ENCODE measurements at regions not wholly inside any gene's neighbourhood (a gene's known extent, or its start where the extent isn't known, plus 50 kb on each side); places are given as distances from the start of the nearest gene placed in this dataset.

DNA sequence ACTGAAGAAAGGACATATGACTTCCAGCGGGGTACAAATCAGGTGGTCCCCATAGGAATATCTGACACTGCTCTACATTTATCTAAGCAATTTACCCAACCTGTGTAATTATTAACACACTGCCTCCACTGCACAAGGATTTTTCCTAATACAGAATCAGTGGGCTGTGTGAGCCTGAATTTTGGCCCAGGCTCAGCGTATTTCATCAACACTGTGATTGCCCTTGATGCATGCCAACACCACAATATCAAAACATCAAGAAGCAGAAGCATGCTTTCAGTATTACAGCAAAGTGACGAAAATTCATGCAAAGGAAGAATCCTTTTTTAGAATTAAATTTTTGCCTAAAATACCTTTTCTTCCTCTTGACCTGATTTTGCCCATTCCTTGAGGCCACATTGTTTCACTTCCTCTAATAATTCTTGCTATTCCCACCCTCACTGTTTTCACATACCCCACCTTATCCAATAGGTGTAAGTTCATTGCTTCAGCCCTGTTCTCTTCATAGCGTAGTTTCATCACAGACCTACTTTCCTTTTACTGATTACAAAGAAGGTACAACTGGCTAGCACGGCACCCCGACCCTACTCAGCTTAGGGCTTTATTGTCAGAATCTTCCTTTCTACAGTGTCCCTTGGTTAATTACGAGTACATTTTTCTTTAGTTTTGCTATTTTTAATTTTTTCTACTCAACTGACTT is 83.7 kb upstream of the PTCHD4 start:
- no peaks in the 10 kb centered on the region for H3K9me3 ChIP-seq (ENCODE audit: control extremely low read depth in 1 of 5, control insufficient read depth in 4 of 5, insufficient read depth in 2 of 5, low read depth in 1 of 5, low read length in 4 of 5)
- H3K27ac ChIP-seq (ENCODE audit: insufficient read depth in 1 of 2, low read depth in 1 of 2, low read length in 2 of 2, poor library complexity in 1 of 2, severe bottlenecking in 2 of 2): no peak overlapping the region
- no peaks in the 10 kb centered on the region for H3K27me3 ChIP-seq (replicated peaks in 2 of 5; ENCODE audit: control insufficient read depth in 4 of 5, insufficient read depth in 5 of 5, low read length in 4 of 5)
- ChIA-PET POLR2A (no interaction called here), CTCF (no interaction called here)
- no peaks in the 10 kb centered on the region for H3K36me3 ChIP-seq (ENCODE audit: control insufficient read depth in 4 of 4, insufficient read depth in 4 of 4, low read length in 3 of 4)
- WGBS (ENCODE audit: insufficient coverage): 87% methylated on average over 2 of the region's 7 CpGs
- DNase-seq: no peak
- H3K4me3 ChIP-seq (ENCODE audit: control insufficient read depth in 1 of 7, extremely low read depth in 1 of 7, insufficient read depth in 4 of 7, low read depth in 2 of 7, low read length in 6 of 7): no peak overlapping the region
- H3K4me1 ChIP-seq (ENCODE audit: control extremely low read depth in 1 of 4, control insufficient read depth in 4 of 4, insufficient read depth in 4 of 4, low read length in 3 of 4): no peaks in the 10 kb centered on the region

DNA sequence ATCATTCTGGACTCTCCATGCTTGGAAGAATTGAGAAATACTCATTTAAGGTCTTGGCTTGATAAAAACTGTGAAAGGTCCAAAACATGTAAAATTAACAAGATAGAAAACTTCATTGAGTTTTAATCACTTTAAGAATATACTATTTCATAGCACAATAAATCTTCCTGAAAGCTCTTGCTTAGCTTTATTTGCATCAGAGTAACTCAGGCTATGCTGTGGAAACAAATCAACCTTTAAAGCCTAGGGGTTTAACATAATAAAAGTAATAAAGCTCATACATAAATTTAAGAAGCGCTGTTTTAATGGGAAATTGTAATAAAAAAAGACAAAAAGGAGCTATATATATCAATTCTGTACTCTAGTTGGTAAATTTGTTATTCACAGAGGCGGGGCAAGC is 77.2 kb upstream of the PTCHD4 start:
- POLR2A ChIA-PET: no interaction called here
- no peaks in the 10 kb centered on the region for H3K36me3 ChIP-seq (ENCODE audit: control insufficient read depth in 4 of 4, insufficient read depth in 4 of 4, low read length in 3 of 4)
- no peaks in the 10 kb centered on the region for H3K27me3 ChIP-seq (replicated peaks in 2 of 5; ENCODE audit: control insufficient read depth in 4 of 5, insufficient read depth in 5 of 5, low read length in 4 of 5)
- no peak overlapping the region for H3K4me3 ChIP-seq (ENCODE audit: control insufficient read depth in 1 of 7, extremely low read depth in 1 of 7, insufficient read depth in 4 of 7, low read depth in 2 of 7, low read length in 6 of 7)
- CTCF ChIA-PET: no interaction called here
- H3K4me1 ChIP-seq (ENCODE audit: control extremely low read depth in 1 of 4, control insufficient read depth in 4 of 4, insufficient read depth in 4 of 4, low read length in 3 of 4): no peaks in the 10 kb centered on the region
- WGBS (ENCODE audit: insufficient coverage): no CpG with 5 or more reads among the region's 2 CpGs
- DNase-seq: no peak
- H3K9me3 ChIP-seq (ENCODE audit: control extremely low read depth in 1 of 5, control insufficient read depth in 4 of 5, insufficient read depth in 2 of 5, low read depth in 1 of 5, low read length in 4 of 5): no peaks in the 10 kb centered on the region
- H3K27ac ChIP-seq (ENCODE audit: insufficient read depth in 1 of 2, low read depth in 1 of 2, low read length in 2 of 2, poor library complexity in 1 of 2, severe bottlenecking in 2 of 2): no peak overlapping the region

- Histone ChIP-seq H3K36me3 (ENCODE audit: control insufficient read depth in 4 of 4, insufficient read depth in 4 of 4, low read length in 3 of 4) (no peaks in the 10 kb centered on the region), H3K4me1 (ENCODE audit: control extremely low read depth in 1 of 4, control insufficient read depth in 4 of 4, insufficient read depth in 4 of 4, low read length in 3 of 4) (no peaks in the 10 kb centered on the region), H3K4me3 (ENCODE audit: control insufficient read depth in 1 of 7, extremely low read depth in 1 of 7, insufficient read depth in 4 of 7, low read depth in 2 of 7, low read length in 6 of 7) (no peak overlapping the region), H3K9me3 (ENCODE audit: control extremely low read depth in 1 of 5, control insufficient read depth in 4 of 5, insufficient read depth in 2 of 5, low read depth in 1 of 5, low read length in 4 of 5) (no peaks in the 10 kb centered on the region), H3K27ac (ENCODE audit: insufficient read depth in 1 of 2, low read depth in 1 of 2, low read length in 2 of 2, poor library complexity in 1 of 2, severe bottlenecking in 2 of 2) (no peak overlapping the region), H3K27me3 (replicated peaks in 2 of 5; ENCODE audit: control insufficient read depth in 4 of 5, insufficient read depth in 5 of 5, low read length in 4 of 5) (no peaks in the 10 kb centered on the region)
- ChIA-PET POLR2A (no interaction called here), CTCF (no interaction called here)
- DNase-seq: no peak
- 100% methylated on average over 1 of the region's 1 CpG for WGBS (ENCODE audit: insufficient coverage)
These were observed 75.7 kb upstream of the PTCHD4 start for GRCh38 chr6:48186746-48187145.

DNA sequence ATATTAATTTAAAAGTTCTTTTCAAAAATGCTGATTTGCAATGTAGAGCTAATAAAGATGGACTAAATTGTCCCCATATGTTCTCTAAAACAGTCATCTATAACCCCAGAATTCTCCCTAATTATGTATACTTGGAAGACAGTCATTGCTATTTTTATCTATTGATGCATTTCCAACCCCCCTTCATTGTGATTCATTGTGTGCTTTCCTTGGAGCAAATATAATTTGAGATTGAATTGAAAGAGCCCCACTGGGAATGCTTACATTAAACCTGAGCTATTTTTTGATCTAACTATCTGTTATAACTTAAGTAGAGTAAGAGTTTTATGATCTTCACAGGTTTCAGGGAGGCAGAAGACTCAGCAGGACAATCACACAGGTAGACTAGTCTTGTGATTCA is 73.7 kb upstream of the PTCHD4 start:
- DNase-seq: no peak
- Histone ChIP-seq H3K36me3 (ENCODE audit: control insufficient read depth in 4 of 4, insufficient read depth in 4 of 4, low read length in 3 of 4) (no peaks in the 10 kb centered on the region), H3K27me3 (replicated peaks in 2 of 5; ENCODE audit: control insufficient read depth in 4 of 5, insufficient read depth in 5 of 5, low read length in 4 of 5) (no peaks in the 10 kb centered on the region), H3K27ac (ENCODE audit: insufficient read depth in 1 of 2, low read depth in 1 of 2, low read length in 2 of 2, poor library complexity in 1 of 2, severe bottlenecking in 2 of 2) (no peak overlapping the region), H3K4me3 (ENCODE audit: control insufficient read depth in 1 of 7, extremely low read depth in 1 of 7, insufficient read depth in 4 of 7, low read depth in 2 of 7, low read length in 6 of 7) (no peak overlapping the region), H3K4me1 (ENCODE audit: control extremely low read depth in 1 of 4, control insufficient read depth in 4 of 4, insufficient read depth in 4 of 4, low read length in 3 of 4) (no peaks in the 10 kb centered on the region), H3K9me3 (ENCODE audit: control extremely low read depth in 1 of 5, control insufficient read depth in 4 of 5, insufficient read depth in 2 of 5, low read depth in 1 of 5, low read length in 4 of 5) (no peaks in the 10 kb centered on the region)
- POLR2A ChIA-PET: no interaction called here
- CTCF ChIA-PET: no interaction called here

DNA sequence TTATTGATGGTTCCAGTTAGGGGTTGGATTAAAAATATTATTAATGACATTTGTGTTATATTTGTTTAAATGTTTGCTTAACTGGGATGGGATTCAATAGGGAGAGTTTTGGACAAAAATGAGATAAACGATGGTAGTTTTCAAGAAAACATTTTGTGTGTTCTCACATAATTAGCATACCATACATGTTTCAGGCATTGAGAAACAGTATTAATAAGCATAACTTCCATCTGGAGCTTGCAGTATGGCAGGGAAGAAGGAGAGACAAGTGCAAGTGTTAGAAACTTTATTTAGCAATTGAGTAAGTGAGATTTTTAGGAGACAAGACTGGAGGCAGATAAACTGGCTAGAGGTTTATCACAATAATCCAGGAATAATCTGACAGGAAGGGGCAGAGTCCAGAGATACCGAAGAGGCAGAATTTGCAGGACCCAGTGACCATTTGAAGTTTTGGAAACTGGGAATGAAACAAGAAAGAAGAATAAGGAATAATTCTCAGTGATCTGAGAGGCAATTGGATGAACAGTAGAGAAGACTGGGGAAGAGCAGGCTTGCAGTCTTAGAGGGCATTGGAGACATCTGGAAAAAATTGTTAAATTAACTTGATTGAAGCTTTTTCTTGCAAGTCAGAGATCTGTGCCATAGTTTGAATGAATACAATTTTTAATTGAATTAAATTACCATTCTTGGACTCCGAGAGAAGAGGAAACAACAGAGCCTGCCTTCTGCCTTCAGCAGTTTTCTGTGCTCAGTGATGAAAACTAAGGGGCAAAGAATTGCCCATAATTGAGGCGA is 73.0 kb upstream of the PTCHD4 start:
- POLR2A ChIA-PET: no interaction called here
- H3K4me3 ChIP-seq (ENCODE audit: control insufficient read depth in 1 of 7, extremely low read depth in 1 of 7, insufficient read depth in 4 of 7, low read depth in 2 of 7, low read length in 6 of 7): no peak overlapping the region
- no peaks in the 10 kb centered on the region for H3K4me1 ChIP-seq (ENCODE audit: control extremely low read depth in 1 of 4, control insufficient read depth in 4 of 4, insufficient read depth in 4 of 4, low read length in 3 of 4)
- CTCF ChIA-PET: no interaction called here
- no peak overlapping the region for H3K27ac ChIP-seq (ENCODE audit: insufficient read depth in 1 of 2, low read depth in 1 of 2, low read length in 2 of 2, poor library complexity in 1 of 2, severe bottlenecking in 2 of 2)
- no peak for DNase-seq
- H3K36me3 ChIP-seq (ENCODE audit: control insufficient read depth in 4 of 4, insufficient read depth in 4 of 4, low read length in 3 of 4): no peaks in the 10 kb centered on the region
- no peaks in the 10 kb centered on the region for H3K9me3 ChIP-seq (ENCODE audit: control extremely low read depth in 1 of 5, control insufficient read depth in 4 of 5, insufficient read depth in 2 of 5, low read depth in 1 of 5, low read length in 4 of 5)
- WGBS (ENCODE audit: insufficient coverage): 89% methylated on average over 2 of the region's 4 CpGs
- no peaks in the 10 kb centered on the region for H3K27me3 ChIP-seq (replicated peaks in 2 of 5; ENCODE audit: control insufficient read depth in 4 of 5, insufficient read depth in 5 of 5, low read length in 4 of 5)

DNA sequence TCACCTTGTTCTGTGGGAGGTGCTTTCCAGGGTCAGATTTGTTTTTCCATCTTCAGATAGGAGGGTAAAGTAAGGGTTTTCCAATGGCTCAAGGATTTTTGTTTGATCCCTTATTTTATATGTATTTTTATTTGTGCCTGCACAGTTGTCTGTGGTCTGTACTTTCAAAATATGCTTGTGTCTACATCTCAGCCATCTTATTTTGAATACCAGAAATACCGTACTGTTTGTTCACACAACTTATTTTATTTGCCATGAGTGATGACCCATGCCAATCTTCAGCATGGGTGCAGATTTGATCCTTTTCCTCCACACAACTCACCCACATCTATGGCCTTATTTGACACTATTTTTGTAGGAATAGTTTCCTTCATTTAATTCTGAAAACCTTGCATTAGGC is 72.2 kb upstream of the PTCHD4 start:
- H3K4me1 ChIP-seq (ENCODE audit: control extremely low read depth in 1 of 4, control insufficient read depth in 4 of 4, insufficient read depth in 4 of 4, low read length in 3 of 4): no peaks in the 10 kb centered on the region
- POLR2A ChIA-PET: no interaction called here

GRCh38 chr6:48178700-48179099 is 67.7 kb upstream of the PTCHD4 start:
- ChIA-PET POLR2A (no interaction called here), CTCF (no interaction called here)
- DNase-seq: no peak
- H3K36me3 ChIP-seq (ENCODE audit: control insufficient read depth in 4 of 4, insufficient read depth in 4 of 4, low read length in 3 of 4): no peaks in the 10 kb centered on the region
- no peak overlapping the region for H3K27ac ChIP-seq (ENCODE audit: insufficient read depth in 1 of 2, low read depth in 1 of 2, low read length in 2 of 2, poor library complexity in 1 of 2, severe bottlenecking in 2 of 2)
- H3K4me1 ChIP-seq (ENCODE audit: control extremely low read depth in 1 of 4, control insufficient read depth in 4 of 4, insufficient read depth in 4 of 4, low read length in 3 of 4): no peaks in the 10 kb centered on the region
- H3K4me3 ChIP-seq (ENCODE audit: control insufficient read depth in 1 of 7, extremely low read depth in 1 of 7, insufficient read depth in 4 of 7, low read depth in 2 of 7, low read length in 6 of 7): no peak overlapping the region
- no peaks in the 10 kb centered on the region for H3K9me3 ChIP-seq (ENCODE audit: control extremely low read depth in 1 of 5, control insufficient read depth in 4 of 5, insufficient read depth in 2 of 5, low read depth in 1 of 5, low read length in 4 of 5)
- 100% methylated on average over 1 of the region's 2 CpGs for WGBS (ENCODE audit: insufficient coverage)
- no peaks in the 10 kb centered on the region for H3K27me3 ChIP-seq (replicated peaks in 2 of 5; ENCODE audit: control insufficient read depth in 4 of 5, insufficient read depth in 5 of 5, low read length in 4 of 5)

More for the DNA sequence above, 72.2 kb upstream of the PTCHD4 start:
- no peaks in the 10 kb centered on the region for H3K36me3 ChIP-seq (ENCODE audit: control insufficient read depth in 4 of 4, insufficient read depth in 4 of 4, low read length in 3 of 4)
- 100% methylated on average over 1 of the region's 1 CpG for WGBS (ENCODE audit: insufficient coverage)
- no peak overlapping the region for H3K4me3 ChIP-seq (ENCODE audit: control insufficient read depth in 1 of 7, extremely low read depth in 1 of 7, insufficient read depth in 4 of 7, low read depth in 2 of 7, low read length in 6 of 7)
- CTCF ChIA-PET: no interaction called here
- DNase-seq: no peak
- no peaks in the 10 kb centered on the region for H3K27me3 ChIP-seq (replicated peaks in 2 of 5; ENCODE audit: control insufficient read depth in 4 of 5, insufficient read depth in 5 of 5, low read length in 4 of 5)
- H3K9me3 ChIP-seq (ENCODE audit: control extremely low read depth in 1 of 5, control insufficient read depth in 4 of 5, insufficient read depth in 2 of 5, low read depth in 1 of 5, low read length in 4 of 5): no peaks in the 10 kb centered on the region
- no peak overlapping the region for H3K27ac ChIP-seq (ENCODE audit: insufficient read depth in 1 of 2, low read depth in 1 of 2, low read length in 2 of 2, poor library complexity in 1 of 2, severe bottlenecking in 2 of 2)
